ENCODE measurements at regions not wholly inside any gene's neighbourhood (a gene's known extent, or its start where the extent isn't known, plus 50 kb on each side); places are given as distances from the start of the nearest gene placed in this dataset.

DNA sequence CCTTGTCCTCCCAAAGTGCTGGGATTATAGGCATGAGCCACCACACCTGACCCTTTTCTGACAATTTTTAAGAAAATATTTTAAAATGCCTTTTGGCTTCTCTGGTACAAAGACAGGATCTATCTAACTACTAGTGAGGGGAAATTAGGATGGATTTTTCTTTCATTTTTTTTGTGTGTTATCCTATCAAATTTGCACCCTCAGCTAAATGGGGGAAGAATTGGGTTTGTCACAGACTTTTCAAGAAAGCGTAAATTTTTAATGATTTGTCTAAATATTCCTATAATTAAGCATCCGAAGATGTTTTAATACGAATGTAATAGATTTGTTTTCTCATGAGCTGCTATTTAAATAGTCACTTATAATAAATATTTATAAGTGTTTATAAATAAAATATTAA lies 340.0 kb upstream of the ETAA1 start:
- Mint-ChIP-seq H3K9me3 (ENCODE audit: insufficient read depth) (no peaks in the 10 kb centered on the region), H3K4me3 (no peak overlapping the region), H3K27ac (no peak overlapping the region), H3K27me3 (no peaks in the 10 kb centered on the region), H3K4me1 (no peaks in the 10 kb centered on the region)
- Histone ChIP-seq H3K4me3 (ENCODE audit: control extremely low read depth in 1 of 5, extremely low read depth in 1 of 5, insufficient read depth in 1 of 5, low read depth in 2 of 5, low read length in 4 of 5) (no peak overlapping the region), H3K27ac (ENCODE audit: low read length in 2 of 2) (no peak overlapping the region), H3K9ac (ENCODE audit: low read length) (no peak overlapping the region), H3K79me2 (ENCODE audit: control insufficient read depth, insufficient read depth, low read length) (no peaks in the 10 kb centered on the region), H2AFZ (ENCODE audit: insufficient read depth, low read depth, low read length, poor library complexity, severe bottlenecking) (no peak overlapping the region), H3K4me1 (ENCODE audit: control insufficient read depth in 2 of 2, insufficient read depth in 2 of 2, low read length in 2 of 2) (no peaks in the 10 kb centered on the region), H3K4me2 (replicated peaks; ENCODE audit: low read depth, low read length, poor library complexity, severe bottlenecking) (no peak overlapping the region), H3K27me3 (replicated peaks in 1 of 4; ENCODE audit: control extremely low read depth in 1 of 4, control insufficient read depth in 3 of 4, insufficient read depth in 4 of 4, low read length in 3 of 4) (no peaks in the 10 kb centered on the region), H3K9me3 (ENCODE audit: control extremely low read depth in 1 of 3, control insufficient read depth in 2 of 3, insufficient read depth in 1 of 3, low read length in 2 of 3) (no peaks in the 10 kb centered on the region), H4K20me1 (ENCODE audit: control insufficient read depth, insufficient read depth, low read length, poor library complexity, severe bottlenecking) (no peaks in the 10 kb centered on the region), H3K36me3 (replicated peaks in 1 of 2; ENCODE audit: control extremely low read depth in 1 of 2, control insufficient read depth in 1 of 2, extremely low read depth in 1 of 2, insufficient read depth in 2 of 2, low read length in 1 of 2) (no peaks in the 10 kb centered on the region)
- ChIA-PET POLR2A (no interaction called here), CTCF (no interaction called here)
- TF ChIP-seq, protein P1, sequence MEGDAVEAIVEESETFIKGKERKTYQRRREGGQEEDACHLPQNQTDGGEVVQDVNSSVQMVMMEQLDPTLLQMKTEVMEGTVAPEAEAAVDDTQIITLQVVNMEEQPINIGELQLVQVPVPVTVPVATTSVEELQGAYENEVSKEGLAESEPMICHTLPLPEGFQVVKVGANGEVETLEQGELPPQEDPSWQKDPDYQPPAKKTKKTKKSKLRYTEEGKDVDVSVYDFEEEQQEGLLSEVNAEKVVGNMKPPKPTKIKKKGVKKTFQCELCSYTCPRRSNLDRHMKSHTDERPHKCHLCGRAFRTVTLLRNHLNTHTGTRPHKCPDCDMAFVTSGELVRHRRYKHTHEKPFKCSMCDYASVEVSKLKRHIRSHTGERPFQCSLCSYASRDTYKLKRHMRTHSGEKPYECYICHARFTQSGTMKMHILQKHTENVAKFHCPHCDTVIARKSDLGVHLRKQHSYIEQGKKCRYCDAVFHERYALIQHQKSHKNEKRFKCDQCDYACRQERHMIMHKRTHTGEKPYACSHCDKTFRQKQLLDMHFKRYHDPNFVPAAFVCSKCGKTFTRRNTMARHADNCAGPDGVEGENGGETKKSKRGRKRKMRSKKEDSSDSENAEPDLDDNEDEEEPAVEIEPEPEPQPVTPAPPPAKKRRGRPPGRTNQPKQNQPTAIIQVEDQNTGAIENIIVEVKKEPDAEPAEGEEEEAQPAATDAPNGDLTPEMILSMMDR (IDR thresholded peaks at IDR 0.05), result no peak
- TF ChIP-seq EZH2 (IDR thresholded peaks at IDR 0.05; ENCODE audit: borderline replicate concordance, insufficient read depth, low read depth, low read length, poor library complexity, severe bottlenecking), result no peak
- no peak for DNase-seq
- no peak for ATAC-seq (ENCODE audit: low read depth)
- intact Hi-C loops (cut with micrococcal nuclease), result no loop called here
- no CpG with 5 or more reads among the region's 3 CpGs for WGBS (ENCODE audit: insufficient coverage)

DNA sequence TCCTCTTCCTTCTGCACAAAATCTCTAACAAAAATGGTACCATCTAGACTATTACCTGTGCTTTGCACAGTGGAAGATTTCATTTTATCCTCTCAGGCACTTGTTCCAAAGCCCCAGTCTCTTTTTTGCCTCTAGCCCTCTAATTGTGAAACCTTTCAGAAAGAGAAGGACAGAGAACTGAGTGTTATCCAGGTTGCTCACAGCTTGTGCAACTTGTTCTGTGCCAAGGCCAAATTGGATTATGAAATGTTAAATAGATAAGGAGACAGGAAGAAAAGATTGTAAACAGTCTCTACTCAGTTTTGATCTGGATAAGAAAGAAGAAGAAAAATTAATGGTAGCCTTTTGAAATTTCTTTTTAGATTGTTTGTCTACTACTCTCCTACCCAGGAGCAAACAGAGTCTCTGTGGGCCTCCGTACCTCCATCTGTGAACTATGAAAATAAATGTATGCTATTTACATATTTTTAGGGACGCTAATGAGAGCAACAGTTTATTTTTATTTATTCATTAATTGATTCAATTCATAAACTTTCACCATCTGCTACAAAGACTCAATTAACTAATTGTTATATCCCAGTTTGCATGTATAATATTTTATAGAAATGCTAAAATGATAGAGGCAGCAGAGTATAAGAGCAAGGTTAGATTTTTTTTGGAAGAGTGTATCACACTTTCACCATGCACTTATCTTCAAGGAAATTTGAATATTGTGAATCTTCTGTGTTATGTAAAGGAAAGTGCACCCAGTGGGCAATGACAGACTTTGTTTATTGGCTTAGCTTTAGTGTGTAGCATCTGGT lies 339.0 kb upstream of the ETAA1 start:
- ChIA-PET POLR2A (no interaction called here), CTCF (no interaction called here)
- Histone ChIP-seq H3K4me2 (replicated peaks; ENCODE audit: low read depth, low read length, poor library complexity, severe bottlenecking) (no peak overlapping the region), H3K27me3 (replicated peaks in 1 of 4; ENCODE audit: control extremely low read depth in 1 of 4, control insufficient read depth in 3 of 4, insufficient read depth in 4 of 4, low read length in 3 of 4) (no peaks in the 10 kb centered on the region), H3K27ac (ENCODE audit: low read length in 2 of 2) (no peak overlapping the region), H3K9ac (ENCODE audit: low read length) (no peak overlapping the region), H3K36me3 (replicated peaks in 1 of 2; ENCODE audit: control extremely low read depth in 1 of 2, control insufficient read depth in 1 of 2, extremely low read depth in 1 of 2, insufficient read depth in 2 of 2, low read length in 1 of 2) (no peaks in the 10 kb centered on the region), H2AFZ (ENCODE audit: insufficient read depth, low read depth, low read length, poor library complexity, severe bottlenecking) (no peak overlapping the region), H3K9me3 (ENCODE audit: control extremely low read depth in 1 of 3, control insufficient read depth in 2 of 3, insufficient read depth in 1 of 3, low read length in 2 of 3) (no peaks in the 10 kb centered on the region), H3K4me3 (ENCODE audit: control extremely low read depth in 1 of 5, extremely low read depth in 1 of 5, insufficient read depth in 1 of 5, low read depth in 2 of 5, low read length in 4 of 5) (no peak overlapping the region), H3K79me2 (ENCODE audit: control insufficient read depth, insufficient read depth, low read length) (no peaks in the 10 kb centered on the region), H4K20me1 (ENCODE audit: control insufficient read depth, insufficient read depth, low read length, poor library complexity, severe bottlenecking) (no peaks in the 10 kb centered on the region), H3K4me1 (ENCODE audit: control insufficient read depth in 2 of 2, insufficient read depth in 2 of 2, low read length in 2 of 2) (no peaks in the 10 kb centered on the region)
- ATAC-seq (ENCODE audit: low read depth), result no peak
- WGBS (ENCODE audit: insufficient coverage), result no CpG with 5 or more reads among the region's 2 CpGs
- Mint-ChIP-seq H3K27ac (no peak overlapping the region), H3K9me3 (ENCODE audit: insufficient read depth) (no peaks in the 10 kb centered on the region), H3K4me1 (no peaks in the 10 kb centered on the region), H3K27me3 (no peaks in the 10 kb centered on the region), H3K4me3 (no peak overlapping the region)
- no peak for DNase-seq
- intact Hi-C loops (cut with micrococcal nuclease), result no loop called here
- TF ChIP-seq EZH2 (IDR thresholded peaks at IDR 0.05; ENCODE audit: borderline replicate concordance, insufficient read depth, low read depth, low read length, poor library complexity, severe bottlenecking), result no peak
- TF ChIP-seq, protein P1 (IDR thresholded peaks at IDR 0.05), result no peak
